Kasumi-1 (cell line): ENCODE measurements at regions not wholly inside any gene's neighbourhood (a gene's known extent, or its start where the extent isn't known, plus 50 kb on each side); places are given as distances from the start of the nearest gene placed in this dataset.
"Not testable (repeated sequence)": the region's sequence is repeated elsewhere in the genome, so short reads cannot be mapped to it uniquely, and the experiment has no call there.

Experiments
- DNase-seq, 2 experiments: peaks; one replicate each; lab custom pipeline; 2025; lab: John Stamatoyannopoulos, UW

GRCh38 chr9:72471096-72471495 lies 50.3 kb upstream of the TMC1 start:
- no peak for DNase-seq

- DNase-seq: no peak
These were observed 53.4 kb upstream of the TMC1 start for GRCh38 chr9:72467766-72468738.

GRCh38 chr9:72465593-72465984 lies 55.8 kb upstream of the TMC1 start:
- DNase-seq: no peak

- peak; percentile 88 to 89 for DNase-seq
These were observed 56.4 kb upstream of the TMC1 start for GRCh38 chr9:72464857-72465592.

- DNase-seq: no peak
These were observed 59.1 kb upstream of the TMC1 start for GRCh38 chr9:72462340-72462739.

- DNase-seq: no peak
These were observed 60.8 kb upstream of the TMC1 start for GRCh38 chr9:72460342-72461312.

- DNase-seq: no peak
These were observed 62.1 kb upstream of the TMC1 start for GRCh38 chr9:72459308-72459707.

- DNase-seq: no peak
These were observed 63.3 kb upstream of the TMC1 start for GRCh38 chr9:72458153-72458552.

- no peak for DNase-seq
These were observed 64.0 kb upstream of the TMC1 start for GRCh38 chr9:72457366-72457765.

- DNase-seq: no peak
These were observed 66.4 kb upstream of the TMC1 start for GRCh38 chr9:72454871-72455491.

GRCh38 chr9:72453797-72454196 lies 67.6 kb upstream of the TMC1 start:
- DNase-seq: no peak

- not testable (repeated sequence) for DNase-seq
These were observed 75.2 kb upstream of the TMC1 start for GRCh38 chr9:72446241-72446640.

- DNase-seq: no peak
These were observed 76.0 kb upstream of the TMC1 start for GRCh38 chr9:72445306-72445995.

GRCh38 chr9:72444435-72444834 lies 77.0 kb upstream of the TMC1 start:
- no peak for DNase-seq

GRCh38 chr9:72443855-72444254 lies 77.6 kb upstream of the TMC1 start:
- peak; percentile 86 to 93 for DNase-seq

GRCh38 chr9:72441848-72442607 lies 77.0 kb upstream of the ZFAND5 start:
- no peak for DNase-seq

GRCh38 chr9:72440992-72441847 lies 76.2 kb upstream of the ZFAND5 start:
- no peak for DNase-seq

- peak in 1 of 2 experiments; percentile 28 for DNase-seq
These were observed 75.4 kb upstream of the ZFAND5 start for GRCh38 chr9:72440378-72440777.
